ENCODE measurements at regions not wholly inside any gene's neighbourhood (a gene's known extent, or its start where the extent isn't known, plus 50 kb on each side); places are given as distances from the start of the nearest gene placed in this dataset.

DNA sequence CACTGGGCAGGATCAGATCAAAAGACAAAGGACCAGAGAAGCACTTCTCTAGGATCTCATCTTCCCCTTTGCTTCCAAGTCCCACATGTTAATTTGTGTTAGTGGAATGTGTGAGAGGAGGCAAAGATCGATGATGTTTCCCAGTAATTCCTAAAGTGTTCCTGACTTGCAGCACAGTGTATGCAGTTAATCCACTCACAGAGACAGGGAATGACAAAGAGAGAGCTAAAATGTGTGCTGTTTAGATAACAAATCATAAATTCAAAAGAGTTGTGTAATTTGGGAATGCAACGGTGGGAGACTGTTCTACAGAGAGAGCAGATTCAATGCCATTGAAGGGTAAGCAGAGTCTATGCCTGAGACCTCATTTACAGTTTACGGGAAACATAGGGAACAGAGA is 132.0 kb upstream of the SVIL start:
- H3K4me3 ChIP-seq (ENCODE audit: low read depth, low read length), result no peak overlapping the region
- ChIA-PET POLR2A (no interaction called here), CTCF (interaction anchor here (1.1 kb wide), 1 partner anchor 31 kb away, joined by 3 read pairs; no protein-coding TSS in a partner anchor)
- DNase-seq (ENCODE audit: low read depth, low spot score), result no peak
- TF ChIP-seq, protein P1, sequence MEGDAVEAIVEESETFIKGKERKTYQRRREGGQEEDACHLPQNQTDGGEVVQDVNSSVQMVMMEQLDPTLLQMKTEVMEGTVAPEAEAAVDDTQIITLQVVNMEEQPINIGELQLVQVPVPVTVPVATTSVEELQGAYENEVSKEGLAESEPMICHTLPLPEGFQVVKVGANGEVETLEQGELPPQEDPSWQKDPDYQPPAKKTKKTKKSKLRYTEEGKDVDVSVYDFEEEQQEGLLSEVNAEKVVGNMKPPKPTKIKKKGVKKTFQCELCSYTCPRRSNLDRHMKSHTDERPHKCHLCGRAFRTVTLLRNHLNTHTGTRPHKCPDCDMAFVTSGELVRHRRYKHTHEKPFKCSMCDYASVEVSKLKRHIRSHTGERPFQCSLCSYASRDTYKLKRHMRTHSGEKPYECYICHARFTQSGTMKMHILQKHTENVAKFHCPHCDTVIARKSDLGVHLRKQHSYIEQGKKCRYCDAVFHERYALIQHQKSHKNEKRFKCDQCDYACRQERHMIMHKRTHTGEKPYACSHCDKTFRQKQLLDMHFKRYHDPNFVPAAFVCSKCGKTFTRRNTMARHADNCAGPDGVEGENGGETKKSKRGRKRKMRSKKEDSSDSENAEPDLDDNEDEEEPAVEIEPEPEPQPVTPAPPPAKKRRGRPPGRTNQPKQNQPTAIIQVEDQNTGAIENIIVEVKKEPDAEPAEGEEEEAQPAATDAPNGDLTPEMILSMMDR (IDR thresholded peaks at IDR 0.05; ENCODE audit: insufficient read depth, low read length, missing control alignments), result no peak

DNA sequence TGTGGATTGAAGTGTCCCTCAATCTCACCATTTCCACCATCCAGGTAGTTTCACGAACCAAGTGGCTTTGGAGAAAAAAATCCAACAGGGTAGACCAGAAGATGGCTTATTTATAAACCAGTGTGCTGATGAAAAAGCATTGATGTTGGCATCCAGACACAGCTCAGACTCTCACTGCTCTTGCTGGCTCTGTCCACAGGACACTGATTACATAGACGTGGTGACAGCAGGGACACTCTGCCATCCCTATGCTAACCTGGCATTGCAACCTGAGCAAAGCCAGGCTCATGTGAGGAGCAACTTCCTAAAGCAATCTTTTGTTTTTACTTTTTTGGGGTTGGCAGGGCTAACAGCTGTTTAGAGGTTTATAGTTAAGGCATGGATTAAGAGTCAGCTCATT is 130.6 kb upstream of the SVIL start:
- no peak for DNase-seq (ENCODE audit: low read depth, low spot score)
- H3K4me3 ChIP-seq (ENCODE audit: low read depth, low read length), result no peak overlapping the region
- TF ChIP-seq, protein P1 (IDR thresholded peaks at IDR 0.05; ENCODE audit: insufficient read depth, low read length, missing control alignments), result no peak
- CTCF ChIA-PET, result interaction anchor here (0.6 to 1.4 kb wide), 2 partner anchors 29 to 153 kb away, joined by 3 to 5 read pairs; no protein-coding TSS in a partner anchor
- POLR2A ChIA-PET, result no interaction called here

DNA sequence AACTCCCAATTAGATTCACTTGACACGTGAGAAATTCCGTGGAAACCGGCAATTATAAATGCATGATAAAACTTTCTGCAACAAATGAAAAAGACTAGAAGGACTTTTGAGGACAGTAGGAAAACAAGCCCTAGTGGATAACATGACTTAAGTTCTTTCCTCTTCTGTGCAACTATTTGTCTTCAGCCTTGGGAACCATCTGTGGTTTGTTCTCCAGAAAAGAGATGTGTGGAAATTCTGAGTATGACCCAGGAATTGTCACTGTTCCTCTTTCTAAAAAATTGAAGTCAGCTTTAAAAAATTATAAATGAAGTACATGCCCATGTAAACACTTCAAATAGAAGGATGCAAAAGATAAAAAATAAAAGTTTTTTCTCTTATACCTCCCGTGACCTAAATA is 128.6 kb upstream of the SVIL start:
- no peak for DNase-seq (ENCODE audit: low read depth, low spot score)
- TF ChIP-seq, protein P1 (IDR thresholded peaks at IDR 0.05; ENCODE audit: insufficient read depth, low read length, missing control alignments), result no peak
- H3K4me3 ChIP-seq (ENCODE audit: low read depth, low read length), result no peak overlapping the region
- CTCF ChIA-PET, result no interaction called here
- POLR2A ChIA-PET, result no interaction called here

DNA sequence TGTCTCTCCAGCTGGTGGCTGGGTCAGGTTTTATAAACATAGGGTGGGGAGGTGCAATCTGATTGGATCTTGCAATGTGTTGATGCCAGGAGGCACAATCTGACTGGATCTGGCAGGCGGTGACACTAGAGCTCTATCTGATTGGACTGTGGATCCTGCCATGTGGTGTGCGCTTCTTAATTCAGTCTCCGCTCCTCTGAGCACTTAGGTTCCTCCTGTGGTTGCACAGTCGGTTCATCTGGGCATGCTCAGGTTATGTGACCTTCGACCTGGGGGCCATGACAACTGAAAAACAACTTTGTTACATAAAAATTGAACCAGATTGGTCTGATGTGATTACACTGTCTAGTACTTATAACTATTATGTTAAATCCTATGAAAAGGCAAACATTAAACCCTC is 127.1 kb upstream of the SVIL start:
- ChIA-PET POLR2A (no interaction called here), CTCF (interaction anchor here (0.9 kb wide), 1 partner anchor 23 kb away, joined by 3 read pairs; no protein-coding TSS in a partner anchor)
- H3K4me3 ChIP-seq (ENCODE audit: low read depth, low read length), result no peak overlapping the region
- DNase-seq (ENCODE audit: low read depth, low spot score), result no peak
- TF ChIP-seq, protein P1 (IDR thresholded peaks at IDR 0.05; ENCODE audit: insufficient read depth, low read length, missing control alignments), result no peak

DNA sequence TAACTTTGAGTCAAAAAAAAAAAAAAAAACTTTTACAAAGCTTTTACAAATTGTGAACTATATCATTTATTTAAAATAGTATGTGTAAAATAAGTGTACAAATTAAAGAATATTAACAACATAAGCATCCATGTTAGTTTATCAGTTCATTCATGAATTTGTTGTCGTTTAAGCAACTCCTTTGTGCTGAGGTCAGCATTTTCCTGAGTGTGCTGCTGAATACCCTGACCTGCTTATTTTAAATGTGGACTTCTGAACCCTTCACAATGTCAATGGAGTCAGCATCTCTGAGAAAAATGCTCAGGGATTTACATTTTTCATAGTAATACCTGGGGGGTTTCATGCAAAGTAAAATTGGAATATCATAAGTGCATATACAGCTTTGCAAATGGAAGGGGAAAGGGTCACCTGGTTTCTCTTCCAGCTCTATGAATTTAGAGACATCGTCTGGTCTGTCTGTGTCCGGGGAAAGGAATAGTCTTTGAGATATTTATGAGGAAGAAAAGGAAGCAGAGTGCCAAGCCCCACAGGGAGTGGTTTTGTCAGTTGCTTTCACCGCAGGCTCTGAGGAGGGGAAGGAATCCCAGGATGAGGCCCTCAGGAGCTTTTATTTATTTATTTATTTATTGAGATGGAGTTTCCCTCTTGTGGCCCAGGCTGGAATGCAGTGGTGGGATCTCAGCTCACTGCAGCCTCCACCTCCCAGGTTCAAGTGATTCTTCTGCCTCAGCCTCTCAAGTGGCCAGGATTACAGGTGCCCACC is 125.5 kb upstream of the SVIL start:
- POLR2A ChIA-PET, result interaction anchor here (0.6 kb wide), 1 partner anchor 165 kb away, joined by 3 read pairs; no protein-coding TSS in a partner anchor
- CTCF ChIA-PET, result interaction anchor here (1.2 to 1.6 kb wide), 3 partner anchors 24 to 238 kb away, joined by 5 read pairs; no protein-coding TSS in a partner anchor

More for the DNA sequence above, 125.5 kb upstream of the SVIL start:
- H3K4me3 ChIP-seq (ENCODE audit: low read depth, low read length), result no peak overlapping the region
- no peak for DNase-seq (ENCODE audit: low read depth, low spot score)
- TF ChIP-seq, protein P1 (IDR thresholded peaks at IDR 0.05; ENCODE audit: insufficient read depth, low read length, missing control alignments), result no peak

All from AG04449 (cell line).